Activated CD8-positive, alpha-beta memory T cell treated with anti-CD3 and anti-CD28 coated beads for 48 hours (primary cell): ENCODE measurements at regions not wholly inside any gene's neighbourhood (a gene's known extent, or its start where the extent isn't known, plus 50 kb on each side); places are given as distances from the start of the nearest gene placed in this dataset.
"Not testable (repeated sequence)": the region's sequence is repeated elsewhere in the genome, so short reads cannot be mapped to it uniquely, and the experiment has no call there.

Experiments used
- DNase-seq, 3 experiments: peaks; one replicate each; pipeline ENCODE4 v3.0.0-alpha.2; 2020; ENCODE audit warnings: low read depth in 2 of 3, low spot score in 2 of 3

- no peak for DNase-seq
Observed at GRCh38 chr1:67528141-67528540, 97.9 kb upstream of the SERBP1 start.

DNA sequence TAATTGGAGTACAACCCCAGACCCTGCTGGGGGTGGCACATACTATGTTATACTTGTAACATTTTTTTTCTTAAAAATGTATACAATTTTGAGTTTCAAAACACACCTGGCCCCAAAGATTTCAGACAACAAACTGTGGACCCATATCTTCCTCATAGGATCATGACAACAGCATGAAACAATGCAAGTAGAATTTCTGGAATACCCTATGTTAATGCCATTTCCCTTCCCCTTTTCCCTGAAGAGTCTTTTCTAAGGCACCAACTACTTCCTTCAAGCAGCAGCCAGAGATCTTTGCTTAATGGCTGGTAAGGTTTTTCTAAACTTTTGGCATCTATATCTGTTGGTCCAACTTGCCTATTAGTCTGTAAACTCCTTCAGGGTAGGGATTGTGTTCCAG, 99.9 kb upstream of the SERBP1 start:
- DNase-seq, result no peak

DNA sequence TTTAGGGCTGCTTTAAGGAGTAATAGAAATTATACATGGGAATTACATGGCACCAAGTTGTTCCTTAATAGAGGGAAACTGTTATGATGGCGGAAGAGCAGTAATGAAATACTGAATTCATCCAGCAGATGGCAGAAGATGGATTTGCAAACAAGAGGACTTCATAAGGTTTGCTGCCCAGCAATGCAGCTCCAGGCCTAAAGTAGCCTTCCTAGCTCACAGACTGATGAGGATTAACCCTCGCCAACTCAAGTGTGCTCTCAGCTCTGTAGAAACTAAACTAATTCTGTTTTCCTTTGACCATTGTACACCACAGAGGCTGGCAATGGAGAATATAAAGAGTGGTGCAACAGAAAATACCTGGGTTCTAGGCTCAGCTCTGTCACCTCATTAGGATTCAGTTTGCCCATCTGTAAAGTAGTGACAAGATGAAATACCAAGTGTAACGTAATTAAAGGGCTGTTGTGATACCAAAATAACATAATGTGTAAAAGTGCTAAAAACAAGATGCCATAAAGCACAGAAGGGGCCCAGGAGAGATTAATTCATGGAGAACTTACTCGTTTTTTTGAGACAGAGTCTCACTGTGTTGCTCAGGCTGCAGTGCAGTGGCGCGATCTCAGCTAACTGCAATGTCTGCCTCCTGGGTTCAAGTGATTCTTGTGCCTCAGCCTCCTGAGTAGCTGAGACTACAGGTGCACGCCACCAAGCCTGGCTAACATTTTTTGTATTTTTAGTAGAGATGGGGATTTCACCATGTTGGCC, 102.4 kb upstream of the SERBP1 start:
- no peak for DNase-seq

- no peak for DNase-seq
Observed at GRCh38 chr1:67534627-67535065, 104.4 kb upstream of the SERBP1 start.

DNA sequence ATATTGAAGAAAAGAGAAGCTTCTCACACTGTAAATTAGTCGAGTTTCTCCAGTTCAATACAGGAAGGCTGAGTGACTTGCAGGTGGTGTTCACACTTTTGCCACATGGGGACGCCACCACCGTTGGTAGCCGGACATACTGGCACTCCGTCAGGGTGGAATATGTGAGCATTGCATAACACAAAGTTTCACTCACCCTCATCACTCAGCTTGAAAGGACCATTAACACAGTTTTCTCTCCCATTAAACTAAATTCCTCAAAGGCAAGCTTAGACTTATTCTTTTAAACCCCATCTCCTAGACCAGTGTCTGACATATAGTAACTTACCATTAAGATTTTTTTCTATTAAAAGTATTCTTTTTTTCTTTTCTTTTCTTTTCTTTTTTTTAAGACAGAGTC, 105.3 kb upstream of the SERBP1 start:
- DNase-seq, result peak; percentile 11 to 18 (median 15)

GRCh38 chr1:67536957-67537666, 106.9 kb upstream of the SERBP1 start:
- DNase-seq, result no peak

DNA sequence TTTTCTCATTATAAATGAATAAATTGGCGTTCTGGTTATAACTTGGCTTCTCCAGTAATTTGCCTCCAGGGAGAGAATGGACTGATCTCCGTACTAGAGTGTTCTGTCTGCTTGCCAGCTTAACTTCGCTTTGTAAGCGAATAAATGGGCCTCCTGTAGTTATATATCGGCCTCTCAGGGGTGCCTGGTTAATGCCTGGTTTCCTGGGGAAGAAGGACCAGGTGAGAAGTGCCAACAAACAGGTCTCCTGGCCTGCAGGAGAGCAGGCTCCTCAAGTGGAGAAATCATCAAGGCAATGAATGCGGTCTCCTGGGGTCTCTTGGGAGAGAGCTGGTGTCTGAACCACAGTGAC, 107.4 kb upstream of the SERBP1 start:
- no peak for DNase-seq

- DNase-seq, result no peak
Observed at GRCh38 chr1:67540025-67540732, 110.0 kb upstream of the SERBP1 start.

- DNase-seq, result no peak
Observed at GRCh38 chr1:67540733-67541125, 110.5 kb upstream of the SERBP1 start.

GRCh38 chr1:67542747-67543146, 112.5 kb upstream of the SERBP1 start:
- DNase-seq, result no peak

GRCh38 chr1:67544921-67545320, 114.7 kb upstream of the SERBP1 start:
- DNase-seq, result no peak

DNA sequence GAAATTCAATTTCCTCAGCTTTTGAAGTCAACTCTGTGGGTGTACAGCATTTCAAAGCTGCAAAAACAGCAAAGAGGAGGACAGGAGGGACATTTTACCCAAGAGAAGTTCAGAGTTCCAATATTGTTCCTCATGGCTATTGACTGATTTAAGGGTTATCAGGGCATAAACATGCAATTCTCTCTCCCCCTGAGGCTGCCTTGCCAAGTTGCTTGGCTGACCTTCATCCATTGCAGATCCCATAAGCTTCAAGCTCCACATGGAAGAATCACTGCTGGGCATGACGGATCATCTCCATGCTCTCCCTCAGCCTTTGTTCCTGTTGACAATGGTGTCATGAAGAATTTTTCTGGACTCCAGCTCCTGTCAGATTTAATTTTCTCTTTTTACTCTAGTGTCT, 115.2 kb upstream of the SERBP1 start:
- DNase-seq, result no peak

DNA sequence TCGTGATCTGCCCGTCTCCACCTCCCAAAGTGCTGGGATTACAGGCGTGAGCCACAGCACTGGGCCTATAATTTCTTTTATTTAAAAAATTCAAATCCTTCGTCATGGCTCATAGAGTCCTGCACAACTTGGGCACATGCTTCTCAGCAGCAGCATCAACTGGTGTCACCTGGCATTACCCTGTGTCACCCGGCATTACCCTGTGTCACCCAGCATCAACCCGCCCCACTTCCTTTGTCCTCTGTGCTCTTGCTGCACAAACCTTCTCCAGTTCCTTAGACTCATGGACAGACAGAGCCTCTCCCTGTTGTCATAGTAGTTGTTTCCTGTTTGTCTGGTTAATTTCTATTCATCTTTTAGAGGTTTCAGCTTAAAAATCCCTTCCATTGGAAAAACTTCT, 121.2 kb upstream of the SERBP1 start:
- DNase-seq, result no peak

DNA sequence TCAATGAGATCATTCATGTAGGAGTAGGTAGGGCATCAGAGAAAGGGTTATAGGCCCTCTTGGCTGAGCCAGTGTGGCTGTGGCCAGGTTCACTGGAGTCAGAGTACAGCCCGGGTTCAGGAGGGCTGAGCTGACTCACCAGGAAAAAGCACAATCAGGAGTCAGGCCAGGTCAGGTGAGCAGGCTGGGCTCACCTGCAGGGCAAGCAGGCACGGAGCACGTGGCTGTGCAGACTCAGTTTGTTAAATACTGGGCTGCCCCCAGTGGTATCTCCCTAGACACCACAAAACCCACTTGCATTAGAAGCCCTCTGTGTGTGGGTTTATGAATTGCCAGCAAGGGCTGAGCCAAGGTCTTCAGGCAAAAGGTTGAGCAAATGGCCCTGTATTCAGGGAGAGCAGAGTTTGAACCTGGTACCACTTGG, 122.1 kb upstream of the SERBP1 start:
- DNase-seq, result no peak

DNA sequence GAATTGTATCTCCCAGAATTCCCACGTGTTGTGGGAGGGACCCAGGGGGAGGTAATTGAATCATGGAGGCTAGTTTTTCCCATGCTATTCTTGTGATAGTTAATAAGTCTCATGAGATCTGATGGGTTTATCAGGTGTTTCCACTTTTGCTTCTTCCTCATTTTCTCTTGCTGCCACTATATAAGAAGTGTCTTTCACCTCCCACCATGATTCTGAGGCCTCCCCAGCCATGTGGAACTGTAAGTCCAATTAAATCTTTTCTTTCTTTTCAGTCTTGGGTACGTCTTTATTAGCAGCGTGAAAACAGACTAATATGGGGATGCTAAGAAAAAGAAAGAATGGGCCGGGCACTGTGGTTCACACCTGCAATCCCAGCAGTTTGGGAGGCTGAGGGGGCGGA, 124.0 kb upstream of the SERBP1 start:
- DNase-seq, result not testable (repeated sequence)

DNA sequence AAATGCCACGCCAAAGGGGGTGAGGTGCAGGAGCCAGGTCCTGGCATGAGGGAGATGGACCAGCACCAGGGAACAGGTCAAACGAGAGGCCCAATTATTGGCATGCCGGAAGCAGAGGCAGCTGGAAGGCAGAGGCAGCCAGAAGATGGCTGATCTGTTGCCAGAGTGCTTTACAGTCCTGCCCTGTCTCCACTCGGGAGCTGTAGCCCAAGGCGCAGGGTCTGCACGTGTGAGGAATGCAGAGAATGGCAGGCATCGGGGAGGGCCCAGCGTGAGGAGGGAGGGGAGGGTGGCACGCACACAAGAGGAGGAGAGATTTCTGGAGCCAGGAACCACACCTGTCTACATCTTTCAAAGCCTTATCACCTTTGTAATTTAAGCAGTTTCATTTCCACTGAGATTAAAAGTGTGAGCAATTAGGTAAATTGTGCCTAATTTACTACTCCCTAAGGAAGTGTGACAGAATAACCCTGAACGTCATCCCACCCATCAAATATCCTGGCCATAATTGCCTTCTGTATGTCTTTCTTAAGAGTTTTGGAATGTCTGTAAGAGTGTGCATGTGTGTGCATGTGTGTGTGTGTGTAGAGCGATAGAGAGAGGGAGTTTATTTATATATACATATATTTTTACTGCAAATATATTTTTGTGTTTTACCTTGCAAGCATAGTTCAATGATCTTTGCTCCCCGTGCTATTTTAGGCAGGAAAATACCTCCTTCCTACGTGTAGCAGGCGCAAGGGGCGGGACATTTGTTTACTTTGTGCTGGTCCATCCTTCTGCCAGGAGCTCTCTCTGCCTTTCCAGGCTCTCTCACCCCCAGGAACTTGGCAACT, 125.5 kb upstream of the SERBP1 start:
- DNase-seq, result no peak

GRCh38 chr1:67556297-67556900, 126.2 kb upstream of the SERBP1 start:
- DNase-seq, result no peak

DNA sequence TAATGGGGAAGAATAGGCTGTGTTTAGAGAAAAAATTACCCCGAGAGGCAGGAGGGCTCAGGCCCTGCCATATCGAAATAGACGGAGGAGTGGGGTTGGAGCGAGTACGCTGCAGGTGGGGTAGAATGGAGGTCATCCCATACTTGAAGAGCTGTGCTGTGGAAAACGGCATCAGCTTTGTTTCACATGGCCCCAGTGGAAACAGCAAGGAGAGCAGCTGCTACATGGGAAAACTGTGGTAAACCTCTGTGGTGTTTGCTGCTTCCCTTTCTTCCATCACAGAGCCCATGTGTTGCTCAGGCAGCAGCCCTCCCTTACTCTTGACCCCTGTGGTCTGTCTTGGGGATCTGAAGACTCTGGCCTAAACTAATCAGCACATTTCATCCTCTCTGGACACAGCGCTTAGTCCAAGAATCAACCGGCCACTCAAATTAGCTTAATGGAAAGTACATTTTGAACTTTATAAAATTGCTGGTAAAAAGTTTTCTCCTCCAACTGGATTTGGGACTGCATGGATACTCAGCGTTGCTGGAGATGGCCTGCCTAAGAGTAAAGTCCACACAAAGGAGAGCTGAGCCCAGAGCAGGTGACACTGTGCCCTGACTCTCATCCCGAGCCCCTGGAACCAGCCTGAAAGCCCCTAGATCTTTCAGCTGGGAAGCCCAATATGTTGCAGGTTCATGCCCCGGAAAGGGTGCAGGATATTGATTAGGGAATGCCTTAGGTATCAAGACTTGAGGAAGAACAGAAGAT, 127.1 kb upstream of the GADD45A start:
- DNase-seq, result no peak

- DNase-seq, result no peak
Observed at GRCh38 chr1:67558449-67559193, 126.4 kb upstream of the GADD45A start.
